Spleen (tissue), 11 donors: ENCODE measurements at regions not wholly inside any gene's neighbourhood (a gene's known extent, or its start where the extent isn't known, plus 50 kb on each side); places are given as distances from the start of the nearest gene placed in this dataset.

Source experiments
- DNase-seq: peaks from one replicate; pipeline ENCODE4 v3.0.0-alpha.2; 2020
- H3K27ac ChIP-seq, 8 donors: fragments of 200-600 bp; sonication (generic) in 7 of 8; 1 replicate in 4 of 8; 2 replicates in 4 of 8; pipeline versions ENCODE4 v1.5.0 to v1.8.0; 2016 to 2021; ENCODE audit warnings: inconsistent platforms in 4 of 8, mild to moderate bottlenecking in 4 of 8, moderate library complexity in 1 of 8
- H3K27me3 ChIP-seq, 7 donors: fragments of 200-600 bp; sonication (generic) in 6 of 7; replicated peaks in 1 of 7; 1 replicate in 4 of 7; 2 replicates in 3 of 7; pipeline versions ENCODE4 v1.5.0 to v1.8.0; 2016 to 2021; ENCODE audit warnings: inconsistent platforms in 3 of 7, mild to moderate bottlenecking in 1 of 7
- H3K36me3 ChIP-seq, 6 donors: fragments of 200-600 bp; sonication (generic) in 5 of 6; 1 replicate in 4 of 6; 2 replicates in 2 of 6; pipeline versions ENCODE4 v1.5.0 to v1.8.0; 2016 to 2021; ENCODE audit warnings: inconsistent platforms in 2 of 6
- H3K4me1 ChIP-seq, 6 donors: fragments of 200-600 bp; sonication (generic) in 5 of 6; 1 replicate in 3 of 6; 2 replicates in 3 of 6; pipeline versions ENCODE4 v1.5.0 to v1.8.0; 2016 to 2021; ENCODE audit warnings: inconsistent platforms in 3 of 6
- H3K4me3 ChIP-seq, 8 donors: fragments of 200-600 bp; sonication (generic) in 7 of 8; 1 replicate in 4 of 8; 2 replicates in 4 of 8; pipeline versions ENCODE4 v1.5.0 to v1.8.0; 2016 to 2021; ENCODE audit warnings: inconsistent platforms in 4 of 8, mild to moderate bottlenecking in 4 of 8, moderate library complexity in 2 of 8
- H3K9me3 ChIP-seq, 8 donors: fragments of 200-600 bp; sonication (generic) in 7 of 8; 1 replicate in 4 of 8; 2 replicates in 4 of 8; pipeline versions ENCODE4 v1.5.0 to v1.8.0; 2016 to 2021; ENCODE audit warnings: inconsistent platforms in 4 of 8
- CTCF ChIP-seq, 11 experiments: fragments of 200-600 bp in 7 of 11; fragments of 450-650 bp in 4 of 11; sonication (generic) in 4 of 11; IDR thresholded peaks in 8 of 11; conservative IDR thresholded peaks in 3 of 11; 1 replicate in 7 of 11; 2 replicates in 4 of 11; pipeline versions ENCODE4 v1.4.0 to v1.8.0; 2016 to 2021; ENCODE audit warnings: antibody characterized with exemption in 11 of 11, inconsistent platforms in 4 of 11, mild to moderate bottlenecking in 1 of 11
- POLR2A ChIP-seq, 3 donors: fragments of 450-650 bp; IDR thresholded peaks; one replicate each; pipeline ENCODE4 v1.5.1; 2017; ENCODE audit warnings: antibody characterized with exemption in 3 of 3, mild to moderate bottlenecking in 1 of 3
- POLR2AphosphoS5 ChIP-seq, 3 donors: sonication (generic); formaldehyde crosslinking; IDR thresholded peaks; one replicate each; pipeline ENCODE4 v1.5.1; 2017; ENCODE audit warnings: antibody characterized with exemption in 3 of 3
- WGBS, 5 donors: extraction: QIAGEN DNeasy Blood & Tissue Kit in 3 of 5; methylation state at CpG; one replicate each; pipeline versions ENCODE4 v1.1.5 to v1.1.7; 2013 to 2018; 5-methylcytosine and 5-hydroxymethylcytosine counted together
- intact Hi-C: fragments of 100-400 bp; cut with DNase I; formaldehyde crosslinking; loops from one replicate; pipeline ENCODE4 v1.15.0; 2023; ENCODE audit warnings: low total_unique reads
- donor health status: healthy with polysubstance abuse.
- donor health status: DM: no; HTN: no; CAD: no; lungs with moderate emphysema.
- donor health status: DM: no; HTN: no; CAD: no.
- donor health status: Bipolar disorder and iron deficiency.
- donor health status: healthy.
- donor health status: DM: no; HTN: no; CAD: no.
- donor health status: DM: yes; HTN: yes; CAD: no.

DNA sequence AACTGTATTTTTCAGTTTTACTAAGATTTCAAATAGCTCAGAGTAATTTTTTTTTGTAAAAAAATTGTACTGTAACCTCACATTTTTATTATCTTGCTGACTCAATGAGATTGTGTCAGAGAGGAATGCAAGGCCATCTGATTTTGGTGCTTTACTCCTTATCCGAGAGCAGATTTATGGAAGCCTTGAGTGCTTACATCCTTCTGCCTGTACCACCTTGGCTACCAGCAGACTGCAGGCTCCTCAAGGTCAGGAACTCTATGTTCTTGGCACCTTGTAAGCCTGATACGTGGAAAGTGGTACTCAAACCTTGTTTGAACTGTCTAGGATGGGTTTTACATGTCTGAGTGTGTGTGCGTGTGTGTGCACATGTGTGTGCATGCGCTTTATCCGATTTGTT is 80.1 kb upstream of the MLIP start:
- intact Hi-C loops, result no loop called here
- Histone ChIP-seq H3K36me3 (no peaks in the 10 kb centered on the region), H3K4me3 (no peak overlapping the region), H3K4me1 (no peaks in the 10 kb centered on the region), H3K27me3 (no peaks in the 10 kb centered on the region), H3K9me3 (no peaks in the 10 kb centered on the region), H3K27ac (no peak overlapping the region)
- WGBS, 5 donors, result 77 to 86% (median 81%) methylated on average over 5 of the region's 5 CpGs
- no peak for TF ChIP-seq POLR2A (IDR thresholded peaks at IDR 0.05)
- no peak for TF ChIP-seq POLR2AphosphoS5 (IDR thresholded peaks at IDR 0.05)
- TF ChIP-seq CTCF (IDR thresholded peaks at IDR 0.05 in 8 of 11, conservative IDR thresholded peaks at IDR 0.05 in 3 of 11), result no peak
- DNase-seq, result no peak

- no peaks in the 10 kb centered on the region for H3K36me3 ChIP-seq
- no peaks in the 10 kb centered on the region for H3K4me1 ChIP-seq
- no peaks in the 10 kb centered on the region for H3K27me3 ChIP-seq
- no peak overlapping the region for H3K4me3 ChIP-seq
- H3K9me3 ChIP-seq, result peaks cover 0 to 4% (median 0%) of the 10 kb centered on the region in 8 donors
- TF ChIP-seq POLR2AphosphoS5 (IDR thresholded peaks at IDR 0.05) (no peak), POLR2A (IDR thresholded peaks at IDR 0.05) (no peak), CTCF (IDR thresholded peaks at IDR 0.05 in 8 of 11, conservative IDR thresholded peaks at IDR 0.05 in 3 of 11) (no peak)
- intact Hi-C loops, result no loop called here
- no peak overlapping the region for H3K27ac ChIP-seq
- DNase-seq, result no peak
Measured at GRCh38 chr6:54037277-54037779, 73.9 kb upstream of the MLIP start.

DNA sequence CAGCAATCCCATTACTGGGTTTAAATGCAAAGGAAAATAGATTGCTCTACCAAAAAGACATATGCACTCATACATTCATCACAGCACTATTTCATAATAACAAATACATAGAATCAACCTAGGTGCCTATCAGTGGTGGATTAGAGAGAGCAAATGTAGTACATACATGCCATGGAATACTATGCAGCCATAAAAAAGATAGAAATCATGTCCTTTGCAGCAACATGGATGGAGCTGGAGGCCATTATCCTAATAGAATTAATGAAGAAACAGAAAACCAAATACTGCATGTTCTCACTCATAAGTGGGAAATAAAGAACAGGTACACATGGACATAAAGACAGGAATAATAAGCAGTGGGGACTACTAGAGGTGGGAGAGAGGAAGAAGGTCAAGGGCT is 70.7 kb upstream of the MLIP start:
- Histone ChIP-seq H3K27me3 (no peaks in the 10 kb centered on the region), H3K9me3 (peaks cover 0 to 4% (median 0%) of the 10 kb centered on the region in 8 donors), H3K4me1 (no peaks in the 10 kb centered on the region), H3K36me3 (no peaks in the 10 kb centered on the region), H3K27ac (no peak overlapping the region), H3K4me3 (no peak overlapping the region)
- no peak for DNase-seq
- TF ChIP-seq CTCF (IDR thresholded peaks at IDR 0.05 in 8 of 11, conservative IDR thresholded peaks at IDR 0.05 in 3 of 11), result no peak
- intact Hi-C loops, result no loop called here

GRCh38 chr6:54041239-54041638 is 70.0 kb upstream of the MLIP start:
- Histone ChIP-seq H3K9me3 (peaks cover 0 to 4% (median 0%) of the 10 kb centered on the region in 8 donors), H3K27me3 (no peaks in the 10 kb centered on the region), H3K27ac (no peak overlapping the region), H3K4me3 (no peak overlapping the region), H3K4me1 (no peaks in the 10 kb centered on the region), H3K36me3 (no peaks in the 10 kb centered on the region)
- DNase-seq, result no peak
- no peak for TF ChIP-seq CTCF (IDR thresholded peaks at IDR 0.05 in 8 of 11, conservative IDR thresholded peaks at IDR 0.05 in 3 of 11)
- 74 to 85% (median 76%) methylated on average over 2 of the region's 2 CpGs for whole genome bisulfite sequencing, 5 donors
- intact Hi-C loops, result no loop called here
